Mucosa of descending colon (tissue), 3 donors: ENCODE measurements at regions not wholly inside any gene's neighbourhood (a gene's known extent, or its start where the extent isn't known, plus 50 kb on each side); places are given as distances from the start of the nearest gene placed in this dataset.

ENCODE experiments used
- ATAC-seq: fragments of 200-7000 bp; cut with Tn5 transposase; one replicate; pipeline ENCODE4 v1.9.1; 2020; ENCODE audit warnings: mild to moderate bottlenecking, moderate library complexity
- DNase-seq, 3 donors: peaks; one replicate each; pipeline ENCODE4 v3.0.0-alpha.2; 2020
- H3K36me3 ChIP-seq: fragments of 200-600 bp; one replicate; pipeline ENCODE4 v1.8.0; 2021; ENCODE audit warnings: low read depth, mild to moderate bottlenecking
- H3K4me1 ChIP-seq: fragments of 200-600 bp; one replicate; pipeline ENCODE4 v1.8.0; 2021; ENCODE audit warnings: low read depth, mild to moderate bottlenecking
- H3K4me3 ChIP-seq: fragments of 200-600 bp; one replicate; pipeline ENCODE4 v1.8.0; 2021; ENCODE audit warnings: mild to moderate bottlenecking
- H3K9me3 ChIP-seq: fragments of 200-600 bp; one replicate; pipeline ENCODE4 v1.8.0; 2021; ENCODE audit warnings: mild to moderate bottlenecking
- intact Hi-C, 2 donors: fragments of 100-400 bp; cut with DNase I in 1 of 2; cut with micrococcal nuclease in 1 of 2; formaldehyde crosslinking; loops; one replicate each; pipeline versions ENCODE4 v1.11.0 to v1.11.1; 2022; cut with DNase I, micrococcal nuclease
- TF ChIP-seq, protein P1 (sequence below): fragments of 200-600 bp; IDR thresholded peaks from one replicate; pipeline ENCODE4 v1.8.0; 2022; ENCODE audit warnings: antibody characterized with exemption, mild to moderate bottlenecking
- donor health status: DM: no; HTN: no; CAD: no; lungs with moderate emphysema.
- donor health status: DM: no; HTN: no; CAD: no.
- donor health status: DM: no; HTN: yes; CAD: no.

DNA sequence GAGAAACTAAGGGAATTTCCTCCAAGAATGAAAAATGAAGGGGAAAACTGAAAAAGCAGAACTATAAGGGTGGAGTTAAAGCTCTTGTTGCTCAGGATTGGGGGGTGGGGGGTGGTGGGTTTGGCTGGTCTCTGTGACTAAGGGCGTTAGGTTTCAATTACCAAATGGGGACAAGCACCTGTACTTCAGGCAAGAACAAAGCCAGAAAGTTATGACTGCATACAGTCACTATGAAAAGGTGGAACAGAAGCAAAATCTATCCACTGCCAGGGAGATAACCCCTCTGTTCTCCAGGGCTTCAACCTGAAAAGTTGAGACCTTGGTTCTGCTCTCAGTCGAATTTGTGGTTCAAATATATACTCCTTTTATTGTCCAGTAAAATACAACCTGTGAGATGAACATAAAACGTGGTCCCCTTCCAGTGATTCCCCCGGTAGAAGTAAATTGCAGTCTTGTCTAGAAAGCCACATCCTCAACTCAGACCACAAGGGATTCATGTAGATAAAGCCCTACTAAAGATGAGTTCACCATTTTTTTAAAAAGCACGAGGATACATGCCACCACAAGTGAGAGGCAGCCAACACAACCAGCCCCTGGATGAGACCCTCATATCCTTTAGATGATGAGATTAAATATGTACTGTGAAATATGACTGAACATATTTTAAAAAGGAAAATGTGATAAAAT lies 257.1 kb upstream of the RPS6KA3 start:
- H3K36me3 ChIP-seq, result no peaks in the 10 kb centered on the region
- H3K9me3 ChIP-seq, result no peaks in the 10 kb centered on the region
- DNase-seq (no peak), ATAC-seq (no peak)
- TF ChIP-seq, protein P1, sequence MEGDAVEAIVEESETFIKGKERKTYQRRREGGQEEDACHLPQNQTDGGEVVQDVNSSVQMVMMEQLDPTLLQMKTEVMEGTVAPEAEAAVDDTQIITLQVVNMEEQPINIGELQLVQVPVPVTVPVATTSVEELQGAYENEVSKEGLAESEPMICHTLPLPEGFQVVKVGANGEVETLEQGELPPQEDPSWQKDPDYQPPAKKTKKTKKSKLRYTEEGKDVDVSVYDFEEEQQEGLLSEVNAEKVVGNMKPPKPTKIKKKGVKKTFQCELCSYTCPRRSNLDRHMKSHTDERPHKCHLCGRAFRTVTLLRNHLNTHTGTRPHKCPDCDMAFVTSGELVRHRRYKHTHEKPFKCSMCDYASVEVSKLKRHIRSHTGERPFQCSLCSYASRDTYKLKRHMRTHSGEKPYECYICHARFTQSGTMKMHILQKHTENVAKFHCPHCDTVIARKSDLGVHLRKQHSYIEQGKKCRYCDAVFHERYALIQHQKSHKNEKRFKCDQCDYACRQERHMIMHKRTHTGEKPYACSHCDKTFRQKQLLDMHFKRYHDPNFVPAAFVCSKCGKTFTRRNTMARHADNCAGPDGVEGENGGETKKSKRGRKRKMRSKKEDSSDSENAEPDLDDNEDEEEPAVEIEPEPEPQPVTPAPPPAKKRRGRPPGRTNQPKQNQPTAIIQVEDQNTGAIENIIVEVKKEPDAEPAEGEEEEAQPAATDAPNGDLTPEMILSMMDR, result no peak
- H3K4me3 ChIP-seq, result no peak overlapping the region
- no peaks in the 10 kb centered on the region for H3K4me1 ChIP-seq
- intact Hi-C loops, result no loop called here

DNA sequence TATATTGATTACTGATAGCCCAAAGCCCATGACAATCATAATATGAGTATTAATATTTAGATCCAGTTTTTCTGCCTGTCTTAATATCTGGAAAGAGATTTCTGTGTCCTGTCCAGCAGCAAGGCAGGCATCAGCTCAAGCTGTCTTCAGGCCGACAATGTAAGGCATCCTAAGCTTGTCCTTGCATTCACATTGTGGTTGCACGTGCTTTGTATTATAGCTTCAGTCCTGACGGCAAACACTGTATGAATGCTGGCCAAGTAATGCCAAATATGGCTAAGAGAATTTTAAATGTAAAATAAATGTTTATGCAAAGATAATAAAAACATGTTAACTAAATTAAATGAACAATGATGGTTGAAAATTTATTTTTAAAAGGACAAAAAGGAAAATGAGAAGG lies 255.7 kb upstream of the RPS6KA3 start:
- intact Hi-C loops, result no loop called here
- TF ChIP-seq, protein P1, result no peak
- DNase-seq (no peak), ATAC-seq (no peak)
- H3K4me3 ChIP-seq, result no peak overlapping the region
- H3K36me3 ChIP-seq, result no peaks in the 10 kb centered on the region
- H3K9me3 ChIP-seq, result no peaks in the 10 kb centered on the region
- no peaks in the 10 kb centered on the region for H3K4me1 ChIP-seq

DNA sequence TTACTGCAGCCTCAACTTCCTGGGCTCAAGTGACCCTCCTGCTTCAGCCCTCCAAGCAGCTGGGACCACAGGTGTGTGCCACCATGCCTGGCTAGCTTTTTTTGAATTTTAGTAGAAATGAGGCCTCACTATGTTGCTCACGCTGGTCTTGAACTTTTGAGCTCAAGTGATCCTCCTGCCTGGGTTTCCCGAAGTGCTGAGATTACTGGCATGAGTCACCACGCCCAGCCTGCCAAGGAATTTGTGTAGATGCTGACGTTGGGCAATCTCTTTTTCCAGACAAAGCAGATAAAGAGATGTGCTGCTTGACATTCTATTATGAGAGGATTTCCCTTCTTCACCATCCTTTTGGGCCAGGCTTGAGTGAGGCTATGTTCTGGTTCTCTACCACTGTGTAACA lies 254.5 kb upstream of the RPS6KA3 start:
- no peaks in the 10 kb centered on the region for H3K36me3 ChIP-seq
- intact Hi-C loops, result no loop called here
- no peak for DNase-seq
- H3K4me3 ChIP-seq, result no peak overlapping the region
- peak; percentile 20 for ATAC-seq
- H3K4me1 ChIP-seq, result no peaks in the 10 kb centered on the region
- H3K9me3 ChIP-seq, result no peaks in the 10 kb centered on the region
- TF ChIP-seq, protein P1, result no peak

DNA sequence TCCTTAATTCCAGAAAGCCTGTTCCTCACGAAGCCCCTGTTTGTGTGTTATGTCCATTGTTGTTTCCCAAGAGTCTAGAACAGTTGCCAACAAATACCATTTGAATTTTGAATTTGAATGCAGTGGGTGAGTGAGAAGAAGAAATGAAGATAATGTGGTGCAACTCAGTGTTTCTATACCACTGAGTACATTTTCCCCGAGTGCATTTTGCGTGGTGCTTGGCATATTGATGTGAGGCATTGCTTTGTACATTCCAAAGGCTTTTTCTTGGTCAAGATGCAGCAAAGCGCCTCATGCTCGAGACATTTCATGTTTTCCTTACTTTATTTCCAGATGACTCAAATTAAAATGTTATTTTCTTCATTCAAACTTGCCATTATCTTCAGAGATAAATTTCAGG lies 253.1 kb upstream of the RPS6KA3 start:
- no peak for ATAC-seq
- DNase-seq, result no peak
- no peak overlapping the region for H3K4me3 ChIP-seq
- H3K4me1 ChIP-seq, result no peaks in the 10 kb centered on the region
- no peaks in the 10 kb centered on the region for H3K36me3 ChIP-seq
- H3K9me3 ChIP-seq, result no peaks in the 10 kb centered on the region
- TF ChIP-seq, protein P1, result no peak
- intact Hi-C loops, result no loop called here

DNA sequence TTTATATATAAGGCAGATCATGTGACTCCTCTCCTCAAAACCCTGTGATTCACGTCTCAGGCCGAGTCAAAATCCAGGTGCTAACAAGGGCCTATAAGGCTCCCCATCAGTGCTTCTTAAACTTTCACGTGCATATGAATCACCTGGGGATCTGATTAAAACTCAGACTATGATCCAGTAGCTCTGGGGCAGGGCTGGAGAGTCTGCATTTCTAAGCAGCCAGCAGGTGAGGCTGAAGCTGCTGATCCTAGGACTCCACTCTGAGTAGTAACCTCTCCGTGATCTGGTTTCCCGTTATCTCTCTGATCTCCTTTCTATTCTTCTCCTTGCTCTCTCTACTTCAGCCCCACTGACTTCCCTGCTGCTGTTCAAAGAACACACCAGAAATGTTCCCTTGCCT lies 252.4 kb upstream of the RPS6KA3 start:
- DNase-seq (no peak), ATAC-seq (no peak)
- TF ChIP-seq, protein P1, result no peak

DNA sequence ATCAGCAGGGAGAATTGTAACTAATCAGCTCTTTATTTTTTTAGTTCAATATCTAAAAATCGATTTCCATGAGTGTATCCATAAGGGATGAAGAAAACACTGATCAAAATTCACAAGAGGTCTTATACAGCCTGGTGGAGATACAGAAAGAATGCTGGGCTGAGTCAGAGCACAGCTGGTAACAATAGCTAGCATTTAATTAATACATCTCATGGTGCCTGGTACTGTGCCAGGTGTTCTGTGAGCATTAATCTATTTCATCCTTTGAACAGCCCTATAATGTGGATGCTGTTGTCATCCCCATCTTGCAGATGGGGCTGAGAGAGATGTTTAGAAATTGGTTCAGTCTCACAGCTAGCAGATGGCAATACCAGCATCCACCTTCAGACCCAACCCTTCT lies 250.9 kb upstream of the RPS6KA3 start:
- H3K4me3 ChIP-seq, result no peak overlapping the region
- H3K36me3 ChIP-seq, result no peaks in the 10 kb centered on the region
- H3K4me1 ChIP-seq, result no peaks in the 10 kb centered on the region
- H3K9me3 ChIP-seq, result no peaks in the 10 kb centered on the region
- TF ChIP-seq, protein P1, result no peak
- ATAC-seq (no peak), DNase-seq (no peak)
- intact Hi-C loops, result no loop called here

More for the DNA sequence above, 252.4 kb upstream of the RPS6KA3 start:
- Histone ChIP-seq H3K36me3 (no peaks in the 10 kb centered on the region), H3K4me3 (no peak overlapping the region), H3K4me1 (no peaks in the 10 kb centered on the region), H3K9me3 (no peaks in the 10 kb centered on the region)
- intact Hi-C loops, result no loop called here
